CD4-positive, CD25-positive, alpha-beta regulatory T cell (primary cell): ENCODE measurements at regions not wholly inside any gene's neighbourhood (a gene's known extent, or its start where the extent isn't known, plus 50 kb on each side); places are given as distances from the start of the nearest gene placed in this dataset.
A peak's percentile ranks its signal among the peaks of the same experiment; 100 is the strongest.

Experiments used
- ATAC-seq, 2 donors: fragments of 150-1000 bp; cut with Tn5 transposase; one replicate each; pipeline ENCODE4 v1.10.0; 2021; ENCODE audit warnings: low read depth in 2 of 2, moderate number of reproducible peaks in 2 of 2, moderate library complexity in 1 of 2
- DNase-seq, 3 donors: peaks; one replicate each; pipeline versions ENCODE4 v3.0.0 to v3.0.0-alpha.2; 2012 to 2022; ENCODE audit warnings: mixed read lengths in 1 of 3
- H3K27ac ChIP-seq: one replicate; pipeline ENCODE4 v1.7.0; 2013; ENCODE audit warnings: mild to moderate bottlenecking, low read length; ENCODE audit not compliant: insufficient read depth, poor library complexity, severe bottlenecking
- H3K27me3 ChIP-seq: one replicate; pipeline ENCODE4 v1.7.0; 2013; ENCODE audit warnings: low read length; ENCODE audit not compliant: control insufficient read depth, insufficient read depth
- H3K36me3 ChIP-seq: one replicate; pipeline ENCODE4 v1.7.0; 2013; ENCODE audit warnings: mild to moderate bottlenecking, low read length, moderate library complexity; ENCODE audit not compliant: control insufficient read depth, insufficient read depth
- H3K4me1 ChIP-seq: 2 replicates; pipeline ENCODE4 v1.7.0; 2013; ENCODE audit warnings: mild to moderate bottlenecking, low read length; ENCODE audit not compliant: insufficient read depth, control insufficient read depth, poor library complexity, severe bottlenecking
- H3K4me3 ChIP-seq: one replicate; pipeline ENCODE4 v1.7.0; 2013; ENCODE audit warnings: low read depth, mild to moderate bottlenecking, low read length, moderate library complexity
- H3K9me3 ChIP-seq, 2 experiments: 1 replicate in 1 of 2; 2 replicates in 1 of 2; pipeline ENCODE4 v1.7.0; 2013; ENCODE audit warnings: low read length in 2 of 2, mild to moderate bottlenecking in 1 of 2, moderate library complexity in 1 of 2; ENCODE audit not compliant: control insufficient read depth in 2 of 2
- H3K27ac Mint-ChIP-seq, 3 donors: one replicate each; pipeline ENCODE4 v1.8.0; 2020 to 2022; ENCODE audit warnings: mild to moderate bottlenecking in 3 of 3, mixed read lengths in 3 of 3, moderate library complexity in 2 of 3
- H3K27me3 Mint-ChIP-seq: one replicate; pipeline ENCODE4 v1.8.0; 2022; ENCODE audit warnings: mild to moderate bottlenecking, mixed read lengths
- H3K36me3 Mint-ChIP-seq: one replicate; pipeline ENCODE4 v1.8.0; 2020; ENCODE audit warnings: mixed read lengths
- H3K4me1 Mint-ChIP-seq, 4 donors: one replicate each; pipeline ENCODE4 v1.8.0; 2020 to 2022; ENCODE audit warnings: mixed read lengths in 4 of 4, mild to moderate bottlenecking in 1 of 4
- H3K4me3 Mint-ChIP-seq, 4 donors: one replicate each; pipeline ENCODE4 v1.8.0; 2020 to 2022; ENCODE audit warnings: mild to moderate bottlenecking in 4 of 4, mixed read lengths in 4 of 4, moderate library complexity in 3 of 4
- H3K9me3 Mint-ChIP-seq, 7 donors: one replicate each; pipeline ENCODE4 v1.8.0; 2020 to 2022; ENCODE audit warnings: mixed read lengths in 7 of 7, mild to moderate bottlenecking in 3 of 7, moderate library complexity in 2 of 7

DNA sequence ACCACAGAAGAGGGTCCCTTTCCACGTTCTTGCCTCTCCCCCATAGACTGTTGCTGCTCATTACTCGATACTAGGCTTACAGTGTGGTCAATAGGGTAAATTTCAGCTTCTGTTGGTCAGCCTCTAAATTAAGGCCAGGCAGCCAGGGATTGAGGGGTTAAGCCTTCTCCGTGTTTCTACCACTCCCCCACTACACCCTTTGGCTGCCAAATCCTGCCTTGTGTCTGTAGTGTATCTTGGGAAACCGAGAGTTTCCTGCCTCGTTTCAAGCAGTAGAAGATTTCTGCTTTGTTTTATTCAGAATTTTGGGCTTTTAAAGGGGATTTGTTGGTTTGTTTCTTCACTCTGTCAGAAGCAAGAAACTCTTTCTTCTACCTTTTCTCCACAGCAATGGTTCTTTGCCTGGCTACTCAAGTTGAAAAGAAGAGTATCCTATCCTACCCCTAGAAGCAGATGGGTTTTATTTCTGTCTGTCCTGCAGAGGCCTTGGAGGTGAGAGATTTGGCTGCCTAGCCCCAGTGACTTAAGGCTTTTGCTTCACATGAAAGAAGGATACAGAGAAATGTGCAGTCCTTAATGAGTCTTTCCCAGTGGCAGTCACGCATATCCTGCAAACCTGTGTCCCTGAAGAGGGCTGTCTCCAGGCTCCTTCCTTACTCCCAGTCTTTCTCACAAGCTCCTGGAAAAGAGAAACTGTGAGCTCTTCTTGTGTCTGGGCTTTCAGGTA lies 261.5 kb upstream of the TANK start:
- peaks cover 0 to 2% (median 0%) of the 10 kb centered on the region in 7 donors for H3K9me3 Mint-ChIP-seq
- H3K4me1 Mint-ChIP-seq = no peaks in the 10 kb centered on the region
- H3K4me1 ChIP-seq = no peaks in the 10 kb centered on the region
- no peaks in the 10 kb centered on the region for H3K36me3 Mint-ChIP-seq
- H3K4me3 Mint-ChIP-seq = no peak overlapping the region
- no peaks in the 10 kb centered on the region for H3K9me3 ChIP-seq
- H3K27me3 ChIP-seq = no peaks in the 10 kb centered on the region
- H3K27me3 Mint-ChIP-seq = peaks cover 17% of the 10 kb centered on the region
- ATAC-seq (no peak), DNase-seq (no peak)
- no peak overlapping the region for H3K27ac Mint-ChIP-seq
- no peak overlapping the region for H3K4me3 ChIP-seq
- H3K36me3 ChIP-seq = no peaks in the 10 kb centered on the region
- H3K27ac ChIP-seq = no peak overlapping the region

DNA sequence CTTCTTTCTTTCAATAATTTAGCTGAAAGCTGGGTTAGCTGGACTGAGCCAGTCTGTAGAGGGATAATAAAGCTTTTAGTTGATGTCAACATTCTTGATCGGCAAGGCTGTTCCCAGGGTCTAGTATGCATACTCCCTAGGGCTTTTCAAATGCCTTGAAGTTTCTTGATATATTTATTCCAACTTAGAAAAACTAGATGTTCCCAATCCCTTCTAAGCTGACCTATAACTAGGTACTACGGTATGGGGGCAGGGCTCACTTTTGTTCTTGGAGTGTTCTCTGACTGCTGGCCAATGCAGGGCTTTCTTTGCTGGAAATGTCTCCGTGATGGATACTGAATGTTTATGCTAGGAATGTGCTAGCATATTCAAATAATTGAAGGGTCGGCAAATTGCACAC lies 258.6 kb upstream of the TANK start:
- H3K36me3 ChIP-seq = no peaks in the 10 kb centered on the region
- H3K36me3 Mint-ChIP-seq = no peaks in the 10 kb centered on the region
- peaks cover 17% of the 10 kb centered on the region for H3K27me3 Mint-ChIP-seq
- peaks cover 0 to 2% (median 0%) of the 10 kb centered on the region in 7 donors for H3K9me3 Mint-ChIP-seq
- H3K27ac ChIP-seq = no peak overlapping the region
- H3K4me1 Mint-ChIP-seq = no peaks in the 10 kb centered on the region
- H3K27ac Mint-ChIP-seq = no peak overlapping the region
- DNase-seq = no peak
- H3K4me1 ChIP-seq = no peaks in the 10 kb centered on the region
- no peak overlapping the region for H3K4me3 ChIP-seq
- no peaks in the 10 kb centered on the region for H3K27me3 ChIP-seq
- no peaks in the 10 kb centered on the region for H3K9me3 ChIP-seq
- H3K4me3 Mint-ChIP-seq = no peak overlapping the region
- ATAC-seq = no peak

DNA sequence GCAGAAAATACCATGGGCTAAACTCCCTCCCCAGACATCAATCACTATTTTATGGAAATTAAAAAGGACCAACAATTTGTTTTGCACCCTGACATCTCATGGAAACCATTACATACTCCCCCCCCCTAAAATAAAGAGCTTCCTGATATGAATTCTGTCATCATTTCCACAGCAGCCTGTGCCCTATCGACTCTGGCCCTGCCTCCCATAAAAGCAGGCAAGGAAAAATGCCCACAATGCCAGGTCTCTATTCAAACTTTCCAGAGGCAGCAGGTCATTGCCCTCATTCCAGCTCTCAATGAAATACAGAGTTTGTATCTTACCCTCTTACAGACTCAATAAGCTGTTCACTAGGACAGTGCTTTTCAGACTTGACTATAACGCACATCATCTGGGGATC lies 254.4 kb upstream of the TANK start:
- no peaks in the 10 kb centered on the region for H3K36me3 ChIP-seq
- no peak overlapping the region for H3K27ac ChIP-seq
- Mint-ChIP-seq H3K9me3 (peaks cover 0 to 2% (median 0%) of the 10 kb centered on the region in 7 donors), H3K27me3 (peaks cover 6% of the 10 kb centered on the region), H3K4me1 (no peaks in the 10 kb centered on the region), H3K4me3 (no peak overlapping the region), H3K27ac (no peak overlapping the region), H3K36me3 (peaks cover 3% of the 10 kb centered on the region)
- no peak overlapping the region for H3K4me3 ChIP-seq
- DNase-seq (no peak), ATAC-seq (no peak)
- H3K9me3 ChIP-seq = no peaks in the 10 kb centered on the region
- H3K4me1 ChIP-seq = no peaks in the 10 kb centered on the region
- H3K27me3 ChIP-seq = peaks cover 3% of the 10 kb centered on the region

DNA sequence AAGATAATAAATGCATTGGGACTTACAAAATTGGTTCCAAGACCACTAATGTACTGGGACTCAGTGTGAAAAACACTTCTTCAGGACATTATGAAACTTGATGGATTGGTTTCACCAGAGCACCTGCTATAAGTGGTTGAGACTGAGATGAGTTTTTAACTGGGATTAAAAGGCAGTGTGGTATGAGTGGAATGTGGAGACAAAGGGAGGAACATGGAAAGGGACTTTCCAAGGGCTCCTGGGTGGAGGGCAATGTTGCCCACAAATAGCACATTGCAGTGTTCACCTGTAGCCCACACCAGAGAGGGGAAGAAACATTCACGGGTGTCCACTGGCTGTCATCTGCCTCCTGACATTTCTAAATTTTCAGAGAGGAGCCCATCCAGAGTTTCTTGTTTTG lies 253.3 kb upstream of the TANK start:
- Mint-ChIP-seq H3K4me3 (no peak overlapping the region), H3K4me1 (no peaks in the 10 kb centered on the region)
- DNase-seq = no peak

DNA sequence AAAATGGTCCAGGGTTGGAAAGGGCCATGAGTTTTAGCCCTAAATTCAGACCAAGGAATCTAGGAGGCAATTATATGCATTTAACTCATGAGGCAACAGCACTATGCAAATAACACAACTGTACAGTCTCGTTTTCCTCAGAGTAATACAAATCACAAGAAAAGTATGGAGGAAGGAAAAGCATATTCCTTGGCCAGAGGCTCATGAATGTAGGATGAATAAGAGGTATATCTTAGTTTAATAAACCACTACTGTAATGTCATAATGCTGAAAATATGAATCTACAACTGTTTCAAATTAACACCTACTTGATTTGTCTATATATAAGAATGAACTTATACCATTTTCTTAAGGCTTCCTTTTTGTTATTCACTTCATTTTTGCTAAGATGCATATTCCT lies 252.5 kb upstream of the TANK start:
- DNase-seq (no peak), ATAC-seq (no peak)
- Histone ChIP-seq H3K9me3 (no peaks in the 10 kb centered on the region), H3K4me1 (no peaks in the 10 kb centered on the region), H3K27me3 (peaks cover 3% of the 10 kb centered on the region), H3K4me3 (no peak overlapping the region), H3K27ac (no peak overlapping the region), H3K36me3 (no peaks in the 10 kb centered on the region)
- H3K4me3 Mint-ChIP-seq = no peak overlapping the region
- H3K4me1 Mint-ChIP-seq = no peaks in the 10 kb centered on the region
- H3K36me3 Mint-ChIP-seq = peaks cover 3% of the 10 kb centered on the region
- H3K9me3 Mint-ChIP-seq = peaks cover 0 to 2% (median 0%) of the 10 kb centered on the region in 7 donors
- H3K27ac Mint-ChIP-seq = no peak overlapping the region
- H3K27me3 Mint-ChIP-seq = peaks cover 9% of the 10 kb centered on the region

More for the DNA sequence above, 253.3 kb upstream of the TANK start:
- Histone ChIP-seq H3K36me3 (no peaks in the 10 kb centered on the region), H3K27ac (no peak overlapping the region), H3K9me3 (no peaks in the 10 kb centered on the region), H3K4me1 (no peaks in the 10 kb centered on the region), H3K27me3 (peaks cover 3% of the 10 kb centered on the region), H3K4me3 (no peak overlapping the region)
- Mint-ChIP-seq H3K27ac (peak overlapping the region in 1 of 3 donors; percentile 5), H3K9me3 (peaks cover 0 to 2% (median 0%) of the 10 kb centered on the region in 7 donors), H3K27me3 (peaks cover 5% of the 10 kb centered on the region), H3K36me3 (peaks cover 3% of the 10 kb centered on the region)
- ATAC-seq = no peak

DNA sequence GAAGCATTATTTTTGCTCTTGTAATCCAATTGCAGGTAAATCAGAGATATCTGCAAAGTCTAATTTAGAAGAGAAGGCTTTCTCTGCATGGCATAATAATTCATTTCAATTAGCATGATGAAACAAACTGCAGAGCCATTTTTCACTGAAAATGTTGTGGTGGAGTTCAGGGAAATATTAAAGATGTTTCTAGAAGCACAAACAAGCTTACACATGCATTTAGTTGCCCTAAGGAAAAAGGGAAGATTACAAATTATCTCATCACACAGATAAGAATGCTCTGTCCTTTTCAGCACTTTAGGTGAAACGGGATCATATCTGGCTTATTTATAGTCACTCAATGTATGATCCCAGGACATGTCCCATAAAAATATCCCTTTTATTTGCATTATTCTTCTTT lies 252.1 kb upstream of the TANK start:
- peaks cover 3% of the 10 kb centered on the region for H3K36me3 Mint-ChIP-seq
- ATAC-seq = no peak

DNA sequence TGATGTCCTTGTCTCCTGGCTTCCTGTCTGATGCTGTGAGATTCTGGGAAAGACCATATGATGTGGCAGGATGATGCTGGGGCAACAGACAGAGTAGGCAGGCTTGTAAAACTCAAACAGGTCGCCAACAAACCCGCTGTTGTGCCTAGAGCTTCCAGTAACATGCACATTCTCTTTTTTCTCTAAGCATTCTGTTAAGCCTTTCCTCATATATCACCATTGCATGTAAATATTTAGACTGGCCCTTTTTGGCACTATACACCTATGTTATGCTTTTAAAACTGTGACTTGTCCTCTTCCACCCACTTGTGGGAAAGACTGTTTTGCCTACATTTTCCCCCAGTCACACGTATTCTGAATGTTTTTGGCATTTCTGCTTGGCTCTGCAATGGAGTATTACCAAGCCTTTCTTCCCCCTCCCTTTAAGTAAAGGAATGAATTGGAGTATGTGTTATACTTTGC lies 250.4 kb upstream of the TANK start:
- H3K27me3 ChIP-seq = peaks cover 3% of the 10 kb centered on the region
- Mint-ChIP-seq H3K27me3 (peaks cover 12% of the 10 kb centered on the region), H3K36me3 (peaks cover 3% of the 10 kb centered on the region), H3K27ac (peak overlapping the region in 1 of 3 donors; percentile 91), H3K9me3 (peaks cover 0 to 3% (median 0%) of the 10 kb centered on the region in 7 donors), H3K4me3 (no peak overlapping the region), H3K4me1 (no peaks in the 10 kb centered on the region)
- H3K27ac ChIP-seq = no peak overlapping the region
- no peaks in the 10 kb centered on the region for H3K36me3 ChIP-seq
- H3K9me3 ChIP-seq = no peaks in the 10 kb centered on the region
- DNase-seq (no peak), ATAC-seq (no peak)
- no peak overlapping the region for H3K4me3 ChIP-seq
- no peaks in the 10 kb centered on the region for H3K4me1 ChIP-seq

More for the DNA sequence above, 252.1 kb upstream of the TANK start:
- H3K36me3 ChIP-seq = no peaks in the 10 kb centered on the region
- no peak overlapping the region for H3K27ac Mint-ChIP-seq
- no peak overlapping the region for H3K4me3 ChIP-seq
- peaks cover 12% of the 10 kb centered on the region for H3K27me3 Mint-ChIP-seq
- no peaks in the 10 kb centered on the region for H3K4me1 ChIP-seq
- no peak overlapping the region for H3K27ac ChIP-seq
- no peak for DNase-seq
- H3K9me3 ChIP-seq = no peaks in the 10 kb centered on the region
- H3K9me3 Mint-ChIP-seq = peaks cover 0 to 2% (median 0%) of the 10 kb centered on the region in 7 donors
- no peak overlapping the region for H3K4me3 Mint-ChIP-seq
- peaks cover 3% of the 10 kb centered on the region for H3K27me3 ChIP-seq
- H3K4me1 Mint-ChIP-seq = no peaks in the 10 kb centered on the region

DNA sequence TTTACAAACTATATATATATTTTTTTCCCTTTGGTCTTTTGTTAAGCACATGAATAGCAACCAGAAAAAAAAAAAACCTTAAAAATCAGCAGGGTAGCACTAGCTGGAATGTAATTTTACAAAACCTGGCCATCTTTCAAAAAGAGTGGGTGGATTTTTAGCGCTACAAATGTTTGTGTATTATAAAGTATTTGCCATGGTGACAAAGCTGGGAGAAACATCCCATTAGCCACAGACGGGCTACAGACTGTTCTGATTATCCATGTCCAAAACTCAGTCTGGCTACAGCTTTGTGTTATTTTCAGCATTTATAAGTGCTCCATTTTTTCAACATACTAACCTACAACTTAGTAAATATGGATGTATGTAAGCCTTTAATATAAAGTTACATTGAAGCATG lies 249.5 kb upstream of the TANK start:
- Histone ChIP-seq H3K4me3 (no peak overlapping the region), H3K9me3 (no peaks in the 10 kb centered on the region), H3K4me1 (no peaks in the 10 kb centered on the region), H3K27ac (no peak overlapping the region), H3K36me3 (no peaks in the 10 kb centered on the region), H3K27me3 (peaks cover 3% of the 10 kb centered on the region)
- DNase-seq (no peak), ATAC-seq (no peak)
- Mint-ChIP-seq H3K4me3 (no peak overlapping the region), H3K4me1 (no peaks in the 10 kb centered on the region), H3K27me3 (peaks cover 12% of the 10 kb centered on the region), H3K9me3 (peaks cover 0 to 7% (median 0%) of the 10 kb centered on the region in 7 donors), H3K36me3 (peaks cover 3% of the 10 kb centered on the region), H3K27ac (no peak overlapping the region)
